Suprapubic skin (tissue), 4 donors: ENCODE measurements at regions not wholly inside any gene's neighbourhood (a gene's known extent, or its start where the extent isn't known, plus 50 kb on each side); places are given as distances from the start of the nearest gene placed in this dataset.

ENCODE experiments used
- EP300 ChIP-seq: sonication (generic); formaldehyde crosslinking; IDR thresholded peaks from one replicate; pipeline ENCODE4 v1.6.1; 2017; ENCODE audit warnings: antibody characterized with exemption
- POLR2A ChIP-seq, 2 donors: fragments of 450-650 bp; IDR thresholded peaks; one replicate each; pipeline ENCODE4 v1.6.1; 2017; ENCODE audit warnings: antibody characterized with exemption in 2 of 2, mild to moderate bottlenecking in 2 of 2, moderate library complexity in 2 of 2
- POLR2AphosphoS5 ChIP-seq, 3 donors: sonication (generic); formaldehyde crosslinking; IDR thresholded peaks; one replicate each; pipeline ENCODE4 v1.6.1; 2017; ENCODE audit warnings: antibody characterized with exemption in 3 of 3
- TF ChIP-seq, protein P1 (sequence below), 2 donors: fragments of 200-600 bp in 1 of 2; fragments of 450-650 bp in 1 of 2; sonication (generic) in 1 of 2; IDR thresholded peaks; one replicate each; pipeline ENCODE4 v1.5.1; 2016 to 2019; ENCODE audit warnings: antibody characterized with exemption in 2 of 2, mild to moderate bottlenecking in 1 of 2, moderate library complexity in 1 of 2

DNA sequence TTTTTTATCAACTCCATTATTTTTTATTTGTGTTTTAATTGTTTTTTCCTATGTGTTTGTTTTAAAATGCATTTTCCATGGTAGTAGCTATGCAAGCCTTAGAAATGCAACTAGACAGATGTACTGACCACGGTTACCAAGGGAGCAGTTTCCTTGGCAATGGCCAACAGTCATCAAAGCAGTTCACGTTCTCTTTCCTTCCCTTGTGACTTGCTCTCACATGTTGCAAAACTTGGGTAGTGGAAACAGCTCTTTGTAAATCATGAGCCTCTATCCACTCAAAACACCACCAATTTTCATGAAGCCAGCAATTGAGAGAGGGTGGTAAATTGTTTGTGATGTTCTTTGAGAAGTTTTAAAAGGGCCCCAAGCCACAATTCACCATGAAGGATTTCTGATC, 499.4 kb upstream of the MDFIC2 start:
- TF ChIP-seq POLR2AphosphoS5 (IDR thresholded peaks at IDR 0.05), result peak in 1 of 3 donors; percentile 44
- TF ChIP-seq, protein P1, sequence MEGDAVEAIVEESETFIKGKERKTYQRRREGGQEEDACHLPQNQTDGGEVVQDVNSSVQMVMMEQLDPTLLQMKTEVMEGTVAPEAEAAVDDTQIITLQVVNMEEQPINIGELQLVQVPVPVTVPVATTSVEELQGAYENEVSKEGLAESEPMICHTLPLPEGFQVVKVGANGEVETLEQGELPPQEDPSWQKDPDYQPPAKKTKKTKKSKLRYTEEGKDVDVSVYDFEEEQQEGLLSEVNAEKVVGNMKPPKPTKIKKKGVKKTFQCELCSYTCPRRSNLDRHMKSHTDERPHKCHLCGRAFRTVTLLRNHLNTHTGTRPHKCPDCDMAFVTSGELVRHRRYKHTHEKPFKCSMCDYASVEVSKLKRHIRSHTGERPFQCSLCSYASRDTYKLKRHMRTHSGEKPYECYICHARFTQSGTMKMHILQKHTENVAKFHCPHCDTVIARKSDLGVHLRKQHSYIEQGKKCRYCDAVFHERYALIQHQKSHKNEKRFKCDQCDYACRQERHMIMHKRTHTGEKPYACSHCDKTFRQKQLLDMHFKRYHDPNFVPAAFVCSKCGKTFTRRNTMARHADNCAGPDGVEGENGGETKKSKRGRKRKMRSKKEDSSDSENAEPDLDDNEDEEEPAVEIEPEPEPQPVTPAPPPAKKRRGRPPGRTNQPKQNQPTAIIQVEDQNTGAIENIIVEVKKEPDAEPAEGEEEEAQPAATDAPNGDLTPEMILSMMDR (IDR thresholded peaks at IDR 0.05), result no peak
- TF ChIP-seq POLR2A (IDR thresholded peaks at IDR 0.05), result no peak
- no peak for TF ChIP-seq EP300
